ENCODE measurements at regions not wholly inside any gene's neighbourhood (a gene's known extent, or its start where the extent isn't known, plus 50 kb on each side); places are given as distances from the start of the nearest gene placed in this dataset.

DNA sequence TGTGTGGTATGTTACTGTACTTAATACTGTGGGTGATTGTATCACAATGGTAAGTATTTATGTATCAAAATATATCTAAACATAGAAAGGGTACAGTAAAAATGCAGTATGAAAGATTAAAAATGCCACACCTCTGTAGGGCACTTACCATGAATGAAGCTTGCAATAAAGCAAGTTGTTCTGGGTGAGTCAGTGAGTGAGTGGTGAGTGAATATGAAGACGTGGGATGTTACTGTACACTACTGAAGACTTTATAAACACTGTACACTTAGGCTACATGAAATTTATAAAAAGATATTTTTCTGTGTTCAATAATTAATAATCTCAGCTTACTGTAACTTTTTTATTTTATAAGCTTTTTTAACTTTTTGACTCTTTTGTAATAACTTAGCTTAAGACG is 1162.4 kb upstream of the NRXN1 start:
- Histone ChIP-seq H3K36me3 (no peaks in the 10 kb centered on the region), H3K4me3 (no peak overlapping the region), H3K27me3 (no peaks in the 10 kb centered on the region), H3K9me3 (no peaks in the 10 kb centered on the region), H3K4me1 (no peaks in the 10 kb centered on the region), H3K27ac (no peak overlapping the region)
- intact Hi-C loops (cut with DNase I; ENCODE audit: low total_unique reads): no loop called here
- TF ChIP-seq, protein P1, sequence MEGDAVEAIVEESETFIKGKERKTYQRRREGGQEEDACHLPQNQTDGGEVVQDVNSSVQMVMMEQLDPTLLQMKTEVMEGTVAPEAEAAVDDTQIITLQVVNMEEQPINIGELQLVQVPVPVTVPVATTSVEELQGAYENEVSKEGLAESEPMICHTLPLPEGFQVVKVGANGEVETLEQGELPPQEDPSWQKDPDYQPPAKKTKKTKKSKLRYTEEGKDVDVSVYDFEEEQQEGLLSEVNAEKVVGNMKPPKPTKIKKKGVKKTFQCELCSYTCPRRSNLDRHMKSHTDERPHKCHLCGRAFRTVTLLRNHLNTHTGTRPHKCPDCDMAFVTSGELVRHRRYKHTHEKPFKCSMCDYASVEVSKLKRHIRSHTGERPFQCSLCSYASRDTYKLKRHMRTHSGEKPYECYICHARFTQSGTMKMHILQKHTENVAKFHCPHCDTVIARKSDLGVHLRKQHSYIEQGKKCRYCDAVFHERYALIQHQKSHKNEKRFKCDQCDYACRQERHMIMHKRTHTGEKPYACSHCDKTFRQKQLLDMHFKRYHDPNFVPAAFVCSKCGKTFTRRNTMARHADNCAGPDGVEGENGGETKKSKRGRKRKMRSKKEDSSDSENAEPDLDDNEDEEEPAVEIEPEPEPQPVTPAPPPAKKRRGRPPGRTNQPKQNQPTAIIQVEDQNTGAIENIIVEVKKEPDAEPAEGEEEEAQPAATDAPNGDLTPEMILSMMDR (IDR thresholded peaks at IDR 0.05): no peak
- no peak for DNase-seq

DNA sequence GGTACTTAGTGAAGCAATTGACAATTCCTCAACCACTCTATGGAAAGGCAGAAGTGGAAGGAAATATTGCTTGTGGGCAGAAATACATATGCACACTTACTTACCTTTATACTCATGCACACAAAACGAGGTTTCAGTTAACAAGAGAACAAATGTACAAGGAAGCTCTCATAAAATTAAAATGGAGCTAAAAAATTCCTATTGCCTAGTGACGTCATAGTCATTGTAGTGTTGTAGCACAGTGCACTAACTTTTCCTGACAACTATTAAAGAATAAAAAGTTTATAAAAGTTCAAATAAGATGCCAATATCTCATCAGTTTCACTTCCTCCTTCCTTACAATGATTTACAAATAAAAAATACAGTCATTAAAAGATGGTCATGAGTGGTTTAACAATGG is 1161.9 kb upstream of the NRXN1 start:
- Histone ChIP-seq H3K36me3 (no peaks in the 10 kb centered on the region), H3K27me3 (no peaks in the 10 kb centered on the region), H3K4me3 (no peak overlapping the region), H3K4me1 (no peaks in the 10 kb centered on the region), H3K9me3 (no peaks in the 10 kb centered on the region), H3K27ac (no peak overlapping the region)
- DNase-seq: no peak
- intact Hi-C loops (cut with DNase I; ENCODE audit: low total_unique reads): no loop called here
- TF ChIP-seq, protein P1 (IDR thresholded peaks at IDR 0.05): no peak

DNA sequence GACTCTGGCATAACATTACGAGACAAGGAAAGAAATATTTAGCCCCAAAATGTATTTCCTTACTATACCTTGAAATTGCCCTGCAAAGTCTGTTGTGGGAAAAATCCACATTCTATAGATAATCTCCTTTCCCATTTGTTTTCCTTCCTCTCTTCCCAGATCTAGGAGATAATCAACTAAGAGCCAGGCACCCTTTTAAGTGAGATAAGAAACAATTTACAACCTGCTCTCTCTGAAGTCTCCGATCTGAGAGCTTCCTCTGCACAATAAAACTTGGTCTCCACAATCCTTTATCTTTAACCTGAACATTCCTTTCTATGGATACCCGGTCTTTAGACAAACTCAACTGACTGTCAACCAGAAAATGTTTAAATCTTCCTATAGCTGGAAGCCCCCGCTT is 1160.7 kb upstream of the NRXN1 start:
- TF ChIP-seq, protein P1 (IDR thresholded peaks at IDR 0.05): no peak

DNA sequence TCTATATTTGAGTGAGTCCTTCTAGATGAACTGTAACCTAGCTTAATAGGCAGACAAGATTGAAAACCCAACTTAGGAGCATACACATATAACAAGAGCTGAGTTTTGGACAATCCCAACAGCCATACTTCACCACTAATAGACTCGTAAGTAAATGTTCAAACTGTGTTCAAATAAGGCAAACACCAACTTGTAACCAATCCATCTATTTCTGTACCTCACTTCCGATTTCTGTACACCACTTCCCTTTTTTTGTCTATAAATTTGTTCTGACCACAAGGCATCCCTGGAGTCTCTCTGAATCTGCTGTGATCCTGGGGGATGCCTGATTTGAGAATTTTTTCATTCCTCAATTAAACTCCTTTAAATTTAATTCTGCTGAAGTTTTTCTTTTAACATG is 1149.1 kb upstream of the NRXN1 start:
- H3K4me3 ChIP-seq: no peak overlapping the region
- intact Hi-C loops (cut with DNase I; ENCODE audit: low total_unique reads): no loop called here
- no peaks in the 10 kb centered on the region for H3K36me3 ChIP-seq
- DNase-seq: no peak
- TF ChIP-seq, protein P1 (IDR thresholded peaks at IDR 0.05): no peak
- no peak overlapping the region for H3K27ac ChIP-seq
- no peaks in the 10 kb centered on the region for H3K4me1 ChIP-seq
- H3K27me3 ChIP-seq: no peaks in the 10 kb centered on the region
- no peaks in the 10 kb centered on the region for H3K9me3 ChIP-seq

More for the DNA sequence above, 1160.7 kb upstream of the NRXN1 start:
- H3K36me3 ChIP-seq: no peaks in the 10 kb centered on the region
- H3K4me3 ChIP-seq: no peak overlapping the region
- intact Hi-C loops (cut with DNase I; ENCODE audit: low total_unique reads): no loop called here
- no peak overlapping the region for H3K27ac ChIP-seq
- H3K4me1 ChIP-seq: no peaks in the 10 kb centered on the region
- no peaks in the 10 kb centered on the region for H3K27me3 ChIP-seq
- DNase-seq: no peak
- H3K9me3 ChIP-seq: no peaks in the 10 kb centered on the region

DNA sequence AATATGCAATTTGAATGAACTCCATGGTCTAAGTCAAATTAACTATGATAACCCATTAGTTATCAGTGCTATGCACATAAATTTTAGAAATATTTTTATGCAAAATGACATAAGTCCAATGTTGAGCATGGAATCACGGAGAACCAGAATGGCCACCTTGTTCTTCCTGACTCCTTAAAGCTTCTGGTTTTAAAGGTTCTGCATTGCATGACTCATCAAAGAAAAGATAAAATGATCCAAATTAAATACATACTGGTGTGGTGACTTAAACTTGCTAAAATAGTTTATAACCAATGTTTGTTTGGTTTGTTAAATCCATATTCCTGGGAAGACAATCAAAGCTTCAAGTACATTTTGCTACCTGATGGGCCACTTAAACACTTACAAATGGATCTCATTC is 1146.9 kb upstream of the NRXN1 start:
- Histone ChIP-seq H3K9me3 (no peaks in the 10 kb centered on the region), H3K27ac (no peak overlapping the region), H3K27me3 (no peaks in the 10 kb centered on the region), H3K36me3 (no peaks in the 10 kb centered on the region), H3K4me1 (no peaks in the 10 kb centered on the region), H3K4me3 (no peak overlapping the region)
- intact Hi-C loops (cut with DNase I; ENCODE audit: low total_unique reads): no loop called here
- TF ChIP-seq, protein P1 (IDR thresholded peaks at IDR 0.05): no peak
- no peak for DNase-seq

DNA sequence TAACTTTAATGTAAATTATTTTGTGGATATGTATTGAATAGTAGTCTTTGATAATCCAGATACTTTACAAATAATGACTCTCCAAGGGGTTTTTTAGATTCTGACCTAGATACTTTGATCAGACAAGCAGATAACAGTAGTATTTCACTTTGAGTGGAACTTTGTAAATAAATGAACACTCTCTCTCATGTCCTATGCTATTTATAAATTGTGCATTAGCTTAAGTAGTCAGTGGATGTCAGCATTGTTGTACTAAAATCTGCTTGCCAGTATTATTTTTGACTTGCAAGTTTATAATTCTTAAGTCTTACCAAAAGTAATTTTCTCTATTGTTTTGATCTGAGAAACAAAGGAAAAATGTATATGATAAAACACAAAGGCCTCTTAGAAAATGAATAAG is 1113.1 kb upstream of the NRXN1 start:
- no peaks in the 10 kb centered on the region for H3K9me3 ChIP-seq
- no peaks in the 10 kb centered on the region for H3K36me3 ChIP-seq
- no peaks in the 10 kb centered on the region for H3K4me1 ChIP-seq
- TF ChIP-seq, protein P1 (IDR thresholded peaks at IDR 0.05): no peak
- no peak overlapping the region for H3K27ac ChIP-seq
- no peak overlapping the region for H3K4me3 ChIP-seq
- no peak for DNase-seq
- no peaks in the 10 kb centered on the region for H3K27me3 ChIP-seq
- intact Hi-C loops (cut with DNase I; ENCODE audit: low total_unique reads): no loop called here
